GM19043 (cell line): ENCODE measurements at regions not wholly inside any gene's neighbourhood (a gene's known extent, or its start where the extent isn't known, plus 50 kb on each side); places are given as distances from the start of the nearest gene placed in this dataset.

Experiments used
- ATAC-seq: cut with Tn5 transposase; IDR thresholded peaks from one replicate; pipeline ENCODE4 v1.9.1; 2021; ENCODE audit warnings: low read depth; ENCODE audit not compliant: unreplicated experiment

DNA sequence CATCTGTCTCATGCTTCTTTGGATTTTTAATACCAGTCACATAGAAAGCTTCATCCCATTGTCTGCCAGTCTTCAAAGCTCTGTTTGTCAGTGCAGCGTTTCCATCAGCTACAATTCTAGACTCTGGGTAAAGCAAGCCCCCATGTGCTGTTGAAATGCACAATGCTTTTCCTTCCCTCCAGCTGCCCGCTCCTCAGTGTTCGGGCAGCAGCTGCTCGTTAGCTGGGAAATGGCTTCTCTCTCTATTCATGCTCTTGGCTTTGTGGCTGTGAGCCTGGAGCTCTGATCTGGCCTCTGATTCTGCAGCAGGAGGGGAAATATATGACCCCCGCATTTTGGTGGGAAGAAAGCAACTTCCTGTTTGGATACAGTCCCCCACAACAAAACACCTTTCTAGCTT, 213.0 kb upstream of the CDYL start:
- no peak for ATAC-seq

- no peak for ATAC-seq
Observed at GRCh38 chr6:4561773-4562400, 214.3 kb upstream of the CDYL start.

- ATAC-seq: no peak
Observed at GRCh38 chr6:4561078-4561435, 215.1 kb upstream of the CDYL start.

GRCh38 chr6:4560221-4561077, 215.8 kb upstream of the CDYL start:
- no peak for ATAC-seq

DNA sequence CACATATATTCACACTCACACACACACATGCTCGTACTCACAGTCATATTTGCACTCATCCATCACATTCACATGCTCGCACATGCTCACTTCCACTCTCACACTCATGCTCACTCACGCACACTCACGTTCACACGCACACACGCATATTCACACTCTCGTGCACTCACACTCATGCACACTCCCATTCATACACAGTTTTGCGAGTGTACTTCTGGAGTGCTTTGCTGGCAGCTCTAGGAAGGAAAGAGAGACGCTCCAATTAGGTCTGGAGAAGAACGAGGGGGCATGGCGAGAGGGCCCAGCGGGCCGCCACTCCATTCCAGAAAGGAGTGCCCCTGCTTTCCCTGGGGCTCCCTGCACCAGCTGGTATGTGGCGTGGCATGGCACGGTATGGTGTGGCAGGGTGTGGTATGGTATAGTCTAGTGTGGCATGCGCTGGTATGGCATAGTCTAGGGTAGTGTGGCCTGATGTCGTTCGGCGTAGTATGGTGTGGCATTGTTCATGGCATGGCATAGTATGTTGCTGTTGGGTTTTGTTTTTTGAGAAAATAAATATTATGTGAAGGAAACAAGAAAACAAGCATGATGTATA, 216.8 kb upstream of the CDYL start:
- ATAC-seq: no peak

DNA sequence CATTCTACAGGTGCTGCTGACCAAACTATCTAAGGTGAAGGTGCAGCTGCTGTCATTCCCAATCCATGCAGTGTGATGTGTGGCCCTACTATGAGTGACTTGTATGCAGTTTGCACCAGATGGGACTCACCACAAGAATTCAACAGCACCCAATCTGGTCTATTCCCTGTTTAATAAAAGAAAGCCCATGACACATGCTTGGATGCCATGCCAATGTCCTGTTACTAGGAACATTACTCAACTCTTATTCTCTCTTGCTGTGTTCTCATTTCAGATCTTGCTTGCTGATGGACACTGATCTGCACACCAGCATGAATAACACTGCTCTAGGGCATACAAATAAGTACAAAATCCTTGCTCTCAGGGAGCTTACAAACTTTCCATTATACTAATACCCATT, 221.6 kb upstream of the CDYL start:
- ATAC-seq: no peak

DNA sequence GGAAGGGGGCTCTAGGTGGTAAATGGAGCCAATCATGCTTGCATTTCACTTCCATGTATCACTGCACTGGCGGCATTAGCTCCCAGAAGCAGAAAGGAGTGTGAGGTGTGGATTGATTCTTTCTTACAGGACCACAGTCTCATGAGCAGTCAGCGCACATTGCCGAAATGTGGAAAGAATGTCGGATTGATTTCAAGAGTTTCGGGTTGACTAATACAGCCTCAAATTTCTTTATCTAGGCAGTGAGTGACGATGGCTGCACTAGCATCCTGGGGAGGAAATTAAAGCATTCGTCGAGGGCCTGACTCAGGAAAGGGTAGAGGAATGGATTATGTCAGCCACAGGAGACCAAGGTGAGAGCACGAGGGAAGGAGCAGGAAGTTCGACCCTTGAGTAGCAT, 222.8 kb upstream of the CDYL start:
- ATAC-seq: no peak

GRCh38 chr6:4550227-4550597, 226.0 kb upstream of the CDYL start:
- ATAC-seq: no peak

GRCh38 chr6:4549556-4550226, 226.5 kb upstream of the CDYL start:
- no peak for ATAC-seq

DNA sequence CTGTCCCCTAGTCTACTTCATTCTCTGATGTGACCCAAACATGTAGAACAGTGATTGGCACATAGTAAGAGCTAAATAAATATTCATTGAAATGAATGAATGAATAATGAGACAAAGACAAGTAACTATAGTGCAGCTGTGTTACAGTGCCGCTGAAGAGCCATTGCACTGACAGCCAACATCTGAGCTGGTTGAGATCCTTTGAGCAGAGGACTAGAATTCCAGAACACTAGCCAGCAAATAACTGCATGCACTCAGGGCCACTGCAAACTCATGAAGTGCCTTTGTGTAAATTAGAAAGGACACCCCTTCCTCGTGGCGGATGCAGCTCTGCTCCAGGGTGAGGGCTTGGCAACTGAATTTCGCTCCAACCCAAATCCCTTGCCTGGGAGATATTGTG, 230.3 kb upstream of the CDYL start:
- ATAC-seq: no peak

DNA sequence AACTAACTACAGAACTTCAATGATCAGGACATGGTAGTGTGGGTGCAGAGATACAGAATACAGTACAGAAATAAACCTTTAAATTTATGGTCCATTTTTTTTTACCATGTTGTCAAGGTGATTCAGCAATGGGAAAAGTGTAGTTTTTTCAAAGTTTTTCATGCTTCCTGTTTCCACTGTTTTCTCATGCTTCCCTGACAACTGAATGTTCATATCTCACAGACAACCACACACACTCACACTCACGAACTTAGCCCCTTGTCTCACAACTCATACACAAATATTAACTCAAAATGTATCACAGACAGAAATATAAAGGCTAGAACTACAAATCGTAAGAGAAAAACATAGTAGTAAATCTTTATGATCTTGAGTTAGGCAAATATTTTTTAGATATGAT, 232.6 kb upstream of the CDYL start:
- no peak for ATAC-seq

GRCh38 chr6:4533576-4533975, 242.6 kb upstream of the CDYL start:
- no peak for ATAC-seq

- ATAC-seq: no peak
Observed at GRCh38 chr6:4531406-4531805, 244.8 kb upstream of the CDYL start.

- ATAC-seq: no peak
Observed at GRCh38 chr6:4522453-4522852, 253.8 kb upstream of the CDYL start.

DNA sequence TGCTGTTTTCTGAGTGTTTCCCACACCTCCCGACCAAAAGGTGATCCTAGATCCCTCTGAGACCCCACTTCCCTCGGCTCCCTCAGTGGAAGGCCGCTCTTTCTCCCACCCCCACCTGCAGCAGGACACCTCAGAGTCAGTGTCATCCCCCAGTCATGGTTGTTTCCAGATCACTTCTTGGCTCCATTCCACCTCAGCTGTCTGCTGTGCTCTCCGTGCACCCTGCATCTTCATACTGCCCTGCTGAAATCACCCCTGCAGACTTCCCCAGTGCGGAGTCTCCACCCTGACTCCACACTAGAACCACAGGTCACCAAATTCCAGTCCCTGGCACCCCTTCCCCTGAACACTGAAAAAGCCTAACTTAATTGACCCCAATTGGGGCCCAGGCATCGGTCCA, 255.1 kb upstream of the CDYL start:
- ATAC-seq: no peak

DNA sequence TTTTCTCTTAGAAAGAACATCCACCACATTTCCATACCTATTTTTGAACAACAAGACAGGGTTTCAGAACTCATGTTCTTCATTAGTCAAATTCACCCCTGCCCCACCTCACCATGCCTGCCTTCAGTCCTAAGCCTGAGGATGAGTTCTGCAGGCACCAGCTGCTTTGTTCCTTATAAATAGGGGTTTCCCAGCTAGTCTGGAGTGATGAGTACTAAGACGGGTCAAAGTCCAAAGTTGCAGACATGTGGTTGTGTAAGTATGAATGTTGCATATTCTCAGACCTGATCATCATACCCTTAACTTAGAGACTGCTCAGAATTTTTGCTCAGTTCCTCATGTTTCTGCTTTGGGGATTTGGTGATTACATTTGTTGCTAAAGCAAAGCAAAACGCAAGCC, 257.7 kb upstream of the CDYL start:
- ATAC-seq: no peak

DNA sequence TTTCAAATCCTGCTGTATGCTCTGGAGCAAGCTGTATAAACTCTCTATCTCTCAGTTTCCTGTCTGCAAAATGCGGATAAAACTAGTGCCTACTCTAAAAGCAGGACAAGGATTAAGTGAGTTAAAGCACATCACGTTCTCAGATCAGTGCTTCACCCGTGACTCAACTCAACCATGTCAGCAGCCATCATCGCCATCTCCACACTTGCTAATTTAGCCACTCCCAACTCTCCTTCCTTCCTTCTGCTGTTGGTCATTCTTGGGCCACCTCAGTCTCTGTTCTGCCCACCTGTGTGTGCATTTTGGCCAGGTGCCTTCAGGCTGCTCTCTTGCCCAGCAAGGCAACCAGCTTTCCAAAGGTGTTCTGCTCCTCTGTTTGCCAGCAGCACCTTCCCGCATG, 260.0 kb upstream of the CDYL start:
- ATAC-seq: no peak

- ATAC-seq: no peak
Observed at GRCh38 chr6:4513561-4513960, 262.6 kb upstream of the CDYL start.

- ATAC-seq: no peak
Observed at GRCh38 chr6:4512051-4512471, 264.1 kb upstream of the CDYL start.

DNA sequence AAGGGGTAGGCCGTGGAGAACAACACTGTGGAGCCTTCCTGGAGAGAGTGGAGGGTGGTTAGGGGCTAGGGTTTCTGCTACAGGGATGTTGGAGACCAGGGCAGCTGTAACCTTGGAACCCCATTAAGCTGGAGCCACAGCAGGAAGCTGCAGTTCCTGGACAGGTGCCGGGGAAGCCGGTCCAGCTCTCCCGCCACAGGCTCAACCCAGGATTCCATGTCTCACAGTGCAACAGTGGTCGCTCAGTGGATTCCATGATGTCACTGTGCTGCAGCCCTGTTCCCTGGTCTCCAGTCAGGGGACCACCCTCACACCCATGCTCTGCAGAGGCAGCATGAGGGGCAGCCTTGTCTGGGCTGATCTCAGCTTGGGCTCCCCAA, 264.6 kb upstream of the CDYL start:
- ATAC-seq: no peak

DNA sequence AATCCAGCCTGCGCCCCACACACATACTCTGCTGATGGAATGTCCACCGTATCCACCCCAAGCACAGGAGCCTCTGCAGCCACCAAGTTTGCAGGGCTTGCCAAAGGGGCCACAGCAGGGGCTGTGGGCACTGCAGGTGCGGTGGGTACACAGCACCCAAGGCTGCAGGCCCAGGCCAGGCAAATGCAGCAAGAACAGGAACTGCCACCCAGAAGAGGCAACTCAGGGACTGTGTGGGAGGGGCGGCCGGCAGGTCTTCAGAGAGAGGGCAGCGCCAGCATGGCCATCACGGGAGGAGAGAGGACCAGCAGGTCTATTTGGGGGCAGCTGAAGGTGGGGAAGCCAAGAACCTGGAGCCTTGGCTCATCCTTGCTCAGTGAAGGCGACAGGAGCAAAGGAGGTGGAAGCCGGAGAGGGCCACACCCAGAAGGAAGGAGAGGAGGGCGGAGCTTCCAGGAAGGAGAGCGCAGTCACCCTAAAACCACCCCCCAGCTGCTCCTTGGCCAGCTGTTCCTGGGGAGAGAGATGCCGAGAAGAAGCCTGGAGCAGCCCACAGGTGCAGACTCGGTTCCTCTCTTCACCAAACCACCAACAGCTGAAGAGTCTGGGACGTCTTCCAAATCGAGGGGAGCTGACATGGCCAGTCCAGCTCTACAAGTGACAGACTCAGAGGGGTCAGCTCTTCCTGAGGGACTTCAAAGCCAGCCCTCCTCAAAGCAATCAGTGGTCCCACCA, 265.1 kb upstream of the CDYL start:
- ATAC-seq: no peak
